ENCODE measurements at regions not wholly inside any gene's neighbourhood (a gene's known extent, or its start where the extent isn't known, plus 50 kb on each side); places are given as distances from the start of the nearest gene placed in this dataset.

DNA sequence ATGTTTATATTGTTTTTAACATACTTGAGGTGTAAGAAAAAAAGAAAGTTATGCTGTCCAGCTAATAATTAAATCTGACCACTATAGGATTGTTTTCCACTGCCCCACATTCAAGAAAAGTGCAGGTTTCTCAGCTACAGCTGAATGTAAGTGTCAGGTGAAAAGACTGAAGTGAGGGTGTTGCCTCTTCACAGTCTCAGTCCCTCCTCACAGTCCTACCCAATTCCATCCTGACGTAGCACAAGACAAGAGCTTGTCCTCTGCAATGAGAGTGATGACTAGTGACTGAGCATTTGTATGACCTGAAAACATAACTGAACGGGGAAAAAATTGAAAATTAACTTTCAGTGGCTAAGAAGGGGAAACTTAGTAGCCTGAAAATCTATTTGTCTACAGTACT, 1039.5 kb downstream of the ADGRL2 start:
- H3K27me3 Mint-ChIP-seq (ENCODE audit: low read depth): peaks cover 2% of the 10 kb centered on the region
- H3K4me3 Mint-ChIP-seq: no peak overlapping the region
- intact Hi-C loops (cut with micrococcal nuclease): no loop called here
- no peak overlapping the region for H3K27ac Mint-ChIP-seq
- no peaks in the 10 kb centered on the region for H3K4me1 Mint-ChIP-seq (ENCODE audit: low read depth)
- H3K36me3 Mint-ChIP-seq (ENCODE audit: low read depth): no peaks in the 10 kb centered on the region
- H3K9me3 Mint-ChIP-seq: no peaks in the 10 kb centered on the region
- DNase-seq: no peak
- CTCF ChIA-PET: no interaction called here

DNA sequence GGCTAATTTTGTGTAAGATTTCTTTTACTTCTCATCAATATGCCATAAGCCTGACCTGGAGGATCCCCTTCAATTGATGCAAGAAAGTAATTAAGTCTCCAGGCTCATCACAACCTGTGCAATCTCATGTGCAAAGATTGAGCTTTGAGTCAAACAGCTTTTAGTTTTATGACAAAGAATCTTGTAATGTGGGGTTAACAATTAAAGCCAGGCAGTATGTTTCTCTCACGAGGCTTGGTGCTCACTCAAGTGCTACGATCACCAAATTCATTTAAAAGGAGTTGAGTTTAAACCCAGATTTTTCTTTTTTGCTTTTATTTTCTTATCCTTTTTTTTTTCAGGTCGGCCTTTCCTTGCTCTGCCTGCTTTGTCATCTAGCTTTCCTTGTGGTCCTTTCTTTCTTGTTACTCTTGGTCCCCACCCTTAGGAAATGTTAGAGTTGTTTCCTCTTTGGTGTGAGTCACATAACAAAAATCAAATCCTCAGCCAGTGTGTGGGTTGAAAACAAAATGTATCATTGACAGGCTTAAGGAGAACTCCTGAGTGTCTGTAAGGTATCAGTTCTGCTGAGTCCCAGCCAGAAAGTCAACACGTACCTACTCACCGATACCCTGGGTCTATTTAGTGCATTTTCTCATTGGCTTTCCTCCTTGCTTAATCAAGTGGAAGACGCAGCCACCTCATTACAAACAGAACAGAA, 1037.2 kb downstream of the ADGRL2 start:
- CTCF ChIA-PET: no interaction called here
- Mint-ChIP-seq H3K36me3 (ENCODE audit: low read depth) (no peaks in the 10 kb centered on the region), H3K27me3 (ENCODE audit: low read depth) (peaks cover 2% of the 10 kb centered on the region)

DNA sequence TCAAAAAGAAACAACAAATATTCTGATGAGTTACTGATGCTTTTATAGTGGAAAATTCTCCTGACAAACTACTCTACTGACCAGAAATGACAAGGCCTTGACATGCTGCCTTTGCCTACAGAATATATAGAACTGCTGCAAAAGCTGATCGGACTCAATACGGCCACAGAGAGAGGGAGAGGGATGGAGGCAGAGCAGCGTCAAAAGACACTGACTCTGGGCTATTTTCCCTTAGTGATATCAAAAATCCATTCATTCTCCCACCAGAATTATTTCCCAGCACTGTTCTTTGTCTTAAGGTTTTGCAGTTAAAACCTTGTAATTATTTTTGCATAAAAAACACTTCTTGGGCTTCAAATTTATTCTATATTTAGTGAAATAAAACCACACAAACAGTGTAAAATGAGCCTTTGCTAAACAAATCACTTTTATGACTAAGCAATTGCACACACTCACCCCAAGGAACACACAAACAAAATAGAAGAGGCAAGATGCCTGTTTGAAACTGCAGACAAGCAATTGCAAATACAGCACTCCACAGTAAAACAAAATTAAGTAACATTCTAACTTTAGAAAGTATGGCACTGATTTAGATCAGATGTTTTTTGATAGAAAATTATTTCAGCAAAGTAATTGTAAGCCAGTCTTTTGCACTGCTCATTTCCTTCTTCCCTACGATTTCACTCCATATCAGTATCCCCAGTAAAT, 1036.4 kb downstream of the ADGRL2 start:
- Mint-ChIP-seq H3K4me1 (ENCODE audit: low read depth) (no peaks in the 10 kb centered on the region), H3K27me3 (ENCODE audit: low read depth) (peaks cover 2% of the 10 kb centered on the region), H3K27ac (no peak overlapping the region), H3K36me3 (ENCODE audit: low read depth) (no peaks in the 10 kb centered on the region), H3K4me3 (no peak overlapping the region), H3K9me3 (no peaks in the 10 kb centered on the region)
- intact Hi-C loops (cut with micrococcal nuclease): no loop called here
- CTCF ChIA-PET: no interaction called here
- DNase-seq: no peak

More for the DNA sequence above, 1037.2 kb downstream of the ADGRL2 start:
- DNase-seq: no peak
- intact Hi-C loops (cut with micrococcal nuclease): no loop called here
- Mint-ChIP-seq H3K4me3 (no peak overlapping the region), H3K27ac (no peak overlapping the region), H3K9me3 (no peaks in the 10 kb centered on the region), H3K4me1 (ENCODE audit: low read depth) (no peaks in the 10 kb centered on the region)

DNA sequence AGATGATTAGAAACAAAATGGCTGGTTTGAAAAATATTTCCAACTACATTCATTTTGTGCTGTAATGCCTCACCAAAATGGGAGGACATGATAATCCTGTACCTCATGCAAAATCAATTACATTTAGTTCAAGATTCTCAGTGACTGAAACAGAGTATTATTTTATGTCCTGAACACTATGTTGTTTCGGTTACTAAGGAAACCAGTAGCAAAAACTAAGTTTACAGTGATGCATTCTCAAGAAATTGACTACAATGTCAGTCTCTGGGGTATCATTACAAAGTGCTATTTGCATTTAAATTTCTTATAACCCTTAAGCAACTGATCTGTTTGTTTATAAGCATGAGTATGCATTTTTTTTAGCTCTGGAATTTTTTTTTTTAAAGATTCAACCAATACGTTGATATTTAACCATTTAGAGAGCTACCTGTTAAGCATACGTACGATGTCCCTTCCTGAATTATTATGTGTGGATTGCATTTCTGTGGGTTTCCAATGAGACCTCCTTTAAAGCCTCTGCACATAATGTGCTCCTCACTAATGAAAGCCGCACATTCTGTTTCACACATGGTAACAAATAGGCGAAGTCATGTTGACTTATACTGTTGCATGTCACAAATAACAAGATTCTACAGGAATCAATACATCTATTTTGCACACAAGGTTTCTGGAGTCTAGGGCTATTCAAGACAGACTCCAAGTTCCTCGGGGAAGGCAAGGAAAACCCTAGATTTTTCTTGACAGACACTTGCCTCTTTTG, 1035.7 kb downstream of the ADGRL2 start:
- intact Hi-C loops (cut with micrococcal nuclease): no loop called here
- Mint-ChIP-seq H3K4me1 (ENCODE audit: low read depth) (no peaks in the 10 kb centered on the region), H3K27me3 (ENCODE audit: low read depth) (peaks cover 2% of the 10 kb centered on the region), H3K9me3 (no peaks in the 10 kb centered on the region), H3K4me3 (no peak overlapping the region), H3K36me3 (ENCODE audit: low read depth) (no peaks in the 10 kb centered on the region), H3K27ac (no peak overlapping the region)
- CTCF ChIA-PET: no interaction called here
- DNase-seq: no peak

DNA sequence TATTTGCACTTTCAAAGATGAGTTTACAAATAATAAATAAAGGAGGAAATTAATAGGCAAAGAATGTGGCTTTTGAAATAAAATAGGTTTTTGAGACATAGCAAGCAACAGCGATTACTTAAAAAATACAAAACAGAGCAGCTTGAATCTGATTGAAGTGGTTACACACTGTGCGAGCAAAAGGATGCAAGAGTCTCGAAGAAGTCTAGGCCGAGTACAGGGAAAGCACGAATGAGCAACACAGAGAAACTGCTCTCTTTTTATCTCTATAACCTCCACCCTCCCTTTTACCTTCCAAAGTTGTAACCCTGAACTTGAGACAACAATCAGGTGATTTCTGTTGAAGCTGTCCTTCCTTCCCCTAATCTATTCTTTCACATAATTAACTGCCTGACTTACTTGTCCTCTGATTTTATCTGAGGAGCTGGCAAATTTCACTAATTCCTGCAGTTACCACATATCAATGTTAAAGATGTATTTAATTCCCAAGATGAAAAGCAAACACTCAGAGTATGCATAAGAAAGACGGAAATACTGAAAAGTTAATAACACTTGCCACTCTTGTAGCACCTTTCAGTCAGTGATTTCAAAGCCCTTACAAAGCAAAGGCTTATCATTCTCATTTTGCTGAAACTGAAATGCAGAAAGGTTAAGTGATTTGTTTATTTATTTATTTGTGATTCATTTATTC, 1030.1 kb downstream of the ADGRL2 start:
- peak; percentile 10 for DNase-seq
- Mint-ChIP-seq H3K4me3 (no peak overlapping the region), H3K9me3 (no peaks in the 10 kb centered on the region), H3K36me3 (ENCODE audit: low read depth) (no peaks in the 10 kb centered on the region), H3K4me1 (ENCODE audit: low read depth) (peaks cover 4% of the 10 kb centered on the region), H3K27ac (no peak overlapping the region), H3K27me3 (ENCODE audit: low read depth) (no peaks in the 10 kb centered on the region)
- intact Hi-C loops (cut with micrococcal nuclease): no loop called here
- CTCF ChIA-PET: interaction anchor here (0.6 kb wide), 1 partner anchor 38 kb away, joined by 3 read pairs; no protein-coding TSS in a partner anchor

DNA sequence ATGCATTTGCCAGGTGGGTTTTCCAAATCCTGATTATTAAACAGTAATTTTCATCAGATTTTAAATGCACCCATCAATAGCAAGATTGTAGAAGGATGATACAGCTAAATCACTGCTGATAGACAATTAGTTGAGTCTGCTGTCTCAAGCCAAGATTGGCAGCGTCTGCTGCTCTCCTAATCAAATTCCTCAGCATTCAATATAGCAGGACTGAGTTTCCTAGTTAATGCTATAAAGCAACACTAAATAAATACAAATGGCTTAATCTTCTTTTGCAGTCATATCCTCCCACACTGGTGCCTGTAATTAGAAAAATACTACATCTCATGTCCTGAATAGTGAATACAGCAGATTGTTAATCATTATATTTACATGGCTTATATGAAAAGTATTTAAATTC, 1028.8 kb downstream of the ADGRL2 start:
- Mint-ChIP-seq H3K4me1 (ENCODE audit: low read depth) (peaks cover 4% of the 10 kb centered on the region), H3K27ac (no peak overlapping the region), H3K9me3 (no peaks in the 10 kb centered on the region), H3K27me3 (ENCODE audit: low read depth) (peaks cover 2% of the 10 kb centered on the region), H3K36me3 (ENCODE audit: low read depth) (no peaks in the 10 kb centered on the region), H3K4me3 (no peak overlapping the region)
- intact Hi-C loops (cut with micrococcal nuclease): no loop called here
- CTCF ChIA-PET: no interaction called here
- no peak for DNase-seq

DNA sequence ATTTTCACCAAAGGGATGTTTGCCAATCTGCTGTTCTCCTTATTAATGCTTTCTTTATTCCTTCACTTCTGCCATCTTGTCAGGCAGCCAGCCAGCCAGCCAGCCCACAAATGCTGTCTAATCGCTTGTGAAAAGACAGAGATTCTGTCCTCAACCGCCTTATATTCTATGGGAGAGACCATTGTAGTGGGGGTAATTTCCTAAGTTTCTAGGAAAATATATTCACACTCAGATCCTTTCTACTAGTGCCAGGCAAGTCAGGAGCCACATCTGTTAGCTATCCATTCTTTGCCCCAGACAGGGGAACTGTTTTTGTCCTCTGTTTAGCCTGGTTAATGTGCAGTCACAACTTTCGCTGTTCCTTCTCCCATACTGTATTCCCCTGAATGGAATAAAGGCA, 1023.1 kb downstream of the ADGRL2 start:
- Mint-ChIP-seq H3K36me3 (ENCODE audit: low read depth) (no peaks in the 10 kb centered on the region), H3K4me3 (no peak overlapping the region), H3K27me3 (ENCODE audit: low read depth) (peaks cover 2% of the 10 kb centered on the region), H3K27ac (no peak overlapping the region), H3K9me3 (no peaks in the 10 kb centered on the region), H3K4me1 (ENCODE audit: low read depth) (peaks cover 7% of the 10 kb centered on the region)
- intact Hi-C loops (cut with micrococcal nuclease): no loop called here
- DNase-seq: no peak
- CTCF ChIA-PET: no interaction called here

DNA sequence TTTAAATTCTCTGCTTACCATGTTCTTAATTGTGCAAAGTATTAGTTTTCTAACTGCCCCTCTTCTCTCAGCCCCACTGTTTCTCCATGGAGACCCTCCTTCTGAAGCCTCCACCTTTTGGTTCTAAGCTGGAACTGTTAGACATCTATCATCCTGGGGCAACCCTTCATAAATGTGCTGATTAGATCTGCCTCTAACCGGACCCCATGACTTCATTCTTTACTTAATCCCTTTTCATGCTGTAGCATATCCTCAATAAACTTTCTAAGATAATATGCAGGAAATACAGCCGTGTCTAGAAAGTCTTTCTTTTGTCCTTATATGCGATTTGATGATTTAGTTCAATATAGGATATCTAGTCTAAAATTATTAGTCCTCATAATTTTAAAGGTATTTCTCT, 1020.1 kb downstream of the ADGRL2 start:
- no peak overlapping the region for H3K4me3 Mint-ChIP-seq
- H3K27me3 Mint-ChIP-seq (ENCODE audit: low read depth): peaks cover 2% of the 10 kb centered on the region
- H3K27ac Mint-ChIP-seq: no peak overlapping the region
- DNase-seq: no peak
- CTCF ChIA-PET: no interaction called here
- no peaks in the 10 kb centered on the region for H3K9me3 Mint-ChIP-seq
- no peaks in the 10 kb centered on the region for H3K36me3 Mint-ChIP-seq (ENCODE audit: low read depth)
- intact Hi-C loops (cut with micrococcal nuclease): no loop called here
- H3K4me1 Mint-ChIP-seq (ENCODE audit: low read depth): peaks cover 11% of the 10 kb centered on the region

DNA sequence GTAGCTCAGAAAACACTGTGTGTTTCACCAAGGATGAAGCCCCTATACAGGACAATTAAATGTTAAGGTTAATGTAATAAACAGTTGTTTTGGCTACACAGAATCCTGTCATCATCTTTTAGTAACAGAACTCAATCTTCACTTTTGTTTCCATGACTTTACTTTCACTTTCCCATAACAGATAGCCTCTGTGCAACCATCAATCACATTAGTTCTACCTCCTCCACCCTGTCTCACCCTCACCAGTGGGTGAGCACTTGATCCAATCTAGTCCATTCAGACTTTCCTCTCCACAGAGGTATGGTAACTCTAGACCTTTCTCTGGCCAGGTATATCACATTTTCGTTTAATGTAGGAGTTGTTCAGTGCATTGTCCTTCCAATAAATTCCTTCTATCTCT, 1018.5 kb downstream of the ADGRL2 start:
- H3K4me3 Mint-ChIP-seq: peak overlapping the region; percentile 13
- CTCF ChIA-PET: interaction anchor here (0.6 kb wide), 1 partner anchor 1037 kb away, joined by 3 read pairs; no protein-coding TSS in a partner anchor

DNA sequence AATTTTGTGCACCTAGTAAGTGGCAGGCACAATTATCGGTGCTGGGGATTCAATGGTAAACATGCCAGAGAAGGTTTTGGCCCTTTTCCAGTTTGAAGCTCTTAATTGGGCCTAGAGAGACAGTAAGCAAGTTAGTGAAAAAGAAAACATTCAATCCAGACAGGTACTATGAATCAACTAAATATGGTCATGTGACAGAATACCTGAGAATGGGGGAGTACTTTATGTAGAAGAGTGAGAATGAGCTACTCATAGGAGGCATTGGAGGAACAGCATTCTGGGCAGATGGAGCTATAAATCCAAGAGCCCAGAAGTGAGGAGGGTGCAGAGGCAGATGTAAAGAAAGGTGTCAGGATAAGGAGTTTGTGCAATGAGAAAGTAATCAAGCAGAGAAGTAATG, 1017.9 kb downstream of the ADGRL2 start:
- Mint-ChIP-seq H3K4me1 (ENCODE audit: low read depth) (peaks cover 11% of the 10 kb centered on the region), H3K27ac (peak overlapping the region; percentile 20), H3K27me3 (ENCODE audit: low read depth) (no peaks in the 10 kb centered on the region), H3K36me3 (ENCODE audit: low read depth) (no peaks in the 10 kb centered on the region), H3K9me3 (no peaks in the 10 kb centered on the region), H3K4me3 (no peak overlapping the region)
- DNase-seq: no peak
- CTCF ChIA-PET: no interaction called here
- intact Hi-C loops (cut with micrococcal nuclease): no loop called here

More for the DNA sequence above, 1018.5 kb downstream of the ADGRL2 start:
- peaks cover 11% of the 10 kb centered on the region for H3K4me1 Mint-ChIP-seq (ENCODE audit: low read depth)
- no peaks in the 10 kb centered on the region for H3K27me3 Mint-ChIP-seq (ENCODE audit: low read depth)
- DNase-seq: no peak
- no peak overlapping the region for H3K27ac Mint-ChIP-seq
- intact Hi-C loops (cut with micrococcal nuclease): no loop called here
- H3K36me3 Mint-ChIP-seq (ENCODE audit: low read depth): no peaks in the 10 kb centered on the region
- H3K9me3 Mint-ChIP-seq: no peaks in the 10 kb centered on the region

DNA sequence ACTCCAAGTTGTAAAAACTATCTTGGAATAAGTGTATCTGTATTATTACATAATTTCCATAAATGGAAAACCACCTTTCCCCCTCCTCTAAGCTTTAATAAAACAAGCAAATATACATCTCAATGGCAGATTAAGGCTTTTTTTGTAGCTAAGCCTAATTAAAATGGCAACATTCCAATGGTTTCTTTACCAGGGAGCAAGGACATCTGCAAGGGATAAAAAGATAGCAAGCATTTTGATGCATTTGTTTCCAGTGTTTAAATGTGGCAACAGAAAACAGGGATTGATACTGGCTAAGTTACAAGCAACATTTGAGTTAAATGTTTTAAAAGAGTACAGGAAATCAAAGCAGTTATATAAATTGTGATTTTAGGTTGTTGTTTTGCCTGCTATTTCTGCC, 1012.7 kb downstream of the ADGRL2 start:
- no peaks in the 10 kb centered on the region for H3K36me3 Mint-ChIP-seq (ENCODE audit: low read depth)
- H3K9me3 Mint-ChIP-seq: no peaks in the 10 kb centered on the region
- intact Hi-C loops (cut with micrococcal nuclease): no loop called here
- no peak overlapping the region for H3K4me3 Mint-ChIP-seq
- CTCF ChIA-PET: interaction anchor here (0.6 kb wide), 1 partner anchor 25 kb away, joined by 3 read pairs; no protein-coding TSS in a partner anchor
- peaks cover 3% of the 10 kb centered on the region for H3K27me3 Mint-ChIP-seq (ENCODE audit: low read depth)
- DNase-seq: no peak
- no peaks in the 10 kb centered on the region for H3K4me1 Mint-ChIP-seq (ENCODE audit: low read depth)
- no peak overlapping the region for H3K27ac Mint-ChIP-seq

DNA sequence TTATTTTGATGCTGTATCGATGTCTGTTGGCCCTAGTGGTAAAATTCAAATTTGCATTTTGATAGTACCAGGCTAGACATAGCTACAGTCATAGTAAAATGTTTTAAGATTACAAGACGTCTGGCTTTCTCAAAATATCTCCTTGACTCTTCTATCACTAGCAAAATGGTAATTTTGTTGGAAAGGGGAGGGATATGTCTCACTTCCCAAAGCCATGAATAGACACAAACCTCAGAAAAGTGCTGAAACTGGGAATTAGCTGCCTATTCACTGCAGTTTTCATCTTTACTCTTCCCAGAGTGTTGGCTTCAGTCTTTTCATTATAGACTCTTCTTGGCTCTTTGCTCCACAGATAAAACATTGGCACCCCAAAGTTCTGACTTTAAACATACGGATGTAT, 1009.9 kb downstream of the ADGRL2 start:
- Mint-ChIP-seq H3K36me3 (ENCODE audit: low read depth) (no peaks in the 10 kb centered on the region), H3K4me3 (no peak overlapping the region), H3K27me3 (ENCODE audit: low read depth) (peaks cover 3% of the 10 kb centered on the region), H3K9me3 (no peaks in the 10 kb centered on the region), H3K27ac (no peak overlapping the region), H3K4me1 (ENCODE audit: low read depth) (no peaks in the 10 kb centered on the region)
- no peak for DNase-seq
- intact Hi-C loops (cut with micrococcal nuclease): no loop called here
- CTCF ChIA-PET: no interaction called here
